ENCODE measurements at regions not wholly inside any gene's neighbourhood (a gene's known extent, or its start where the extent isn't known, plus 50 kb on each side); places are given as distances from the start of the nearest gene placed in this dataset.

DNA sequence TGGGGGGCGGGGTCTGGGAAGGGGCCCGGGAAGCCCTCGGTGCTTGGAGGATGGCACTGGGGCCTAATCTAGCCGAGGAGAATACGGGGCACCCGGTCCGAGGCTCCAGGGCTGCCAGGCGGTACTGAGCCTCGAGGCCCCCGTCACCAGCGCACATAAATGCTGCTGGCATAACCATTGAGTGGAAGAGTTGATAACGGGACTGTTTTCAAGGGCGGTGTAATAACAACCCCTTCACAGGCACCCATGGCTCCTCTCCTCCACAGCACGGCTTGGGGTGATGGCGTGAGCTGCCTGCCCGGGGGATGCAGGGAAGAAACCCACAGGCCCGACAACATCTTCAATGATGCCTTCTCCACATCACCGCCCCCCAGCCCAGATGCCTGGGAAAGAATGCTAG is 130.7 kb downstream of the FAM53A start:
- H4K20me1 ChIP-seq (ENCODE audit: insufficient read depth, low read length), result no peaks in the 10 kb centered on the region
- no peak overlapping the region for H3K9ac ChIP-seq (ENCODE audit: low read depth, low read length)
- no peaks in the 10 kb centered on the region for H3K36me3 ChIP-seq (ENCODE audit: insufficient read depth, low read length)
- H3K4me2 ChIP-seq (ENCODE audit: insufficient read depth, low read length), result no peak overlapping the region
- H3K4me3 ChIP-seq (ENCODE audit: low read depth in 1 of 2, low read length in 2 of 2), result no peak overlapping the region
- no peak overlapping the region for H3K27ac ChIP-seq (ENCODE audit: low read length)
- no peak for DNase-seq
- H3K4me1 ChIP-seq (ENCODE audit: insufficient read depth, low read length), result no peaks in the 10 kb centered on the region
- H3K27me3 ChIP-seq (ENCODE audit: insufficient read depth, low read length, poor library complexity), result peaks cover 4% of the 10 kb centered on the region
- H3K9me3 ChIP-seq (ENCODE audit: insufficient read depth, low read length, severe bottlenecking), result no peaks in the 10 kb centered on the region
- H2AFZ ChIP-seq (ENCODE audit: low read depth, low read length), result no peak overlapping the region
- H3K79me2 ChIP-seq (ENCODE audit: insufficient read depth, low read length), result no peaks in the 10 kb centered on the region
- TF ChIP-seq EZH2 (IDR thresholded peaks at IDR 0.05; ENCODE audit: borderline replicate concordance, low read depth, low read length, severe bottlenecking), result no peak
- TF ChIP-seq, protein P1, sequence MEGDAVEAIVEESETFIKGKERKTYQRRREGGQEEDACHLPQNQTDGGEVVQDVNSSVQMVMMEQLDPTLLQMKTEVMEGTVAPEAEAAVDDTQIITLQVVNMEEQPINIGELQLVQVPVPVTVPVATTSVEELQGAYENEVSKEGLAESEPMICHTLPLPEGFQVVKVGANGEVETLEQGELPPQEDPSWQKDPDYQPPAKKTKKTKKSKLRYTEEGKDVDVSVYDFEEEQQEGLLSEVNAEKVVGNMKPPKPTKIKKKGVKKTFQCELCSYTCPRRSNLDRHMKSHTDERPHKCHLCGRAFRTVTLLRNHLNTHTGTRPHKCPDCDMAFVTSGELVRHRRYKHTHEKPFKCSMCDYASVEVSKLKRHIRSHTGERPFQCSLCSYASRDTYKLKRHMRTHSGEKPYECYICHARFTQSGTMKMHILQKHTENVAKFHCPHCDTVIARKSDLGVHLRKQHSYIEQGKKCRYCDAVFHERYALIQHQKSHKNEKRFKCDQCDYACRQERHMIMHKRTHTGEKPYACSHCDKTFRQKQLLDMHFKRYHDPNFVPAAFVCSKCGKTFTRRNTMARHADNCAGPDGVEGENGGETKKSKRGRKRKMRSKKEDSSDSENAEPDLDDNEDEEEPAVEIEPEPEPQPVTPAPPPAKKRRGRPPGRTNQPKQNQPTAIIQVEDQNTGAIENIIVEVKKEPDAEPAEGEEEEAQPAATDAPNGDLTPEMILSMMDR (IDR thresholded peaks at IDR 0.05; ENCODE audit: borderline replicate concordance, extremely low read depth, low read length, poor library complexity, severe bottlenecking), result no peak
- ATAC-seq (ENCODE audit: insufficient read depth, low read depth), result no peak

DNA sequence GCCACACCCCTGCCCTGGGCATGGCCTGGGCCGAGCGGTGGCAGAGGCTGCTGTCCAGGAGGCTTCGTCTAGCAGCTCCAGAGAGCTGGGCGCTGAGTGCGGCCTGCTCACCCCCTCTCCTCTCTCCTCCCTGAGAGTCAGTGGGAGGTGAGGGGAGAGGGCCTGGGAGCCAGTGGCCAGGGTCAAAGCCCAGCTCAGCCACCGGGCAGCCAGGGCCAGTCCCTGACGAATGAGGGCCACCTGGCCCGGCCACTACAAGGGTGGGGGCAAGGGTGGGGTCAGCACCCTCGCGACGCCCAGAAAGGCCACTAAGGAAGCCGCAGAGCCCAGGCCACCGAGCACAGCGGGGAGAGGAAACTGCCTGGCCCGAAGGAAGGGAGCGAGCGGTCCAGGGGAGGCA is 131.7 kb downstream of the FAM53A start:
- Histone ChIP-seq H3K4me1 (ENCODE audit: insufficient read depth, low read length) (no peaks in the 10 kb centered on the region), H3K36me3 (ENCODE audit: insufficient read depth, low read length) (no peaks in the 10 kb centered on the region), H2AFZ (ENCODE audit: low read depth, low read length) (no peak overlapping the region), H3K9ac (ENCODE audit: low read depth, low read length) (no peak overlapping the region), H4K20me1 (ENCODE audit: insufficient read depth, low read length) (no peaks in the 10 kb centered on the region), H3K27ac (ENCODE audit: low read length) (no peak overlapping the region), H3K79me2 (ENCODE audit: insufficient read depth, low read length) (no peaks in the 10 kb centered on the region), H3K27me3 (ENCODE audit: insufficient read depth, low read length, poor library complexity) (peaks cover 4% of the 10 kb centered on the region), H3K9me3 (ENCODE audit: insufficient read depth, low read length, severe bottlenecking) (no peaks in the 10 kb centered on the region), H3K4me3 (ENCODE audit: low read depth in 1 of 2, low read length in 2 of 2) (no peak overlapping the region), H3K4me2 (ENCODE audit: insufficient read depth, low read length) (no peak overlapping the region)
- DNase-seq, result no peak
- TF ChIP-seq EZH2 (IDR thresholded peaks at IDR 0.05; ENCODE audit: borderline replicate concordance, low read depth, low read length, severe bottlenecking), result no peak
- TF ChIP-seq, protein P1 (IDR thresholded peaks at IDR 0.05; ENCODE audit: borderline replicate concordance, extremely low read depth, low read length, poor library complexity, severe bottlenecking), result no peak
- ATAC-seq (ENCODE audit: insufficient read depth, low read depth), result no peak

DNA sequence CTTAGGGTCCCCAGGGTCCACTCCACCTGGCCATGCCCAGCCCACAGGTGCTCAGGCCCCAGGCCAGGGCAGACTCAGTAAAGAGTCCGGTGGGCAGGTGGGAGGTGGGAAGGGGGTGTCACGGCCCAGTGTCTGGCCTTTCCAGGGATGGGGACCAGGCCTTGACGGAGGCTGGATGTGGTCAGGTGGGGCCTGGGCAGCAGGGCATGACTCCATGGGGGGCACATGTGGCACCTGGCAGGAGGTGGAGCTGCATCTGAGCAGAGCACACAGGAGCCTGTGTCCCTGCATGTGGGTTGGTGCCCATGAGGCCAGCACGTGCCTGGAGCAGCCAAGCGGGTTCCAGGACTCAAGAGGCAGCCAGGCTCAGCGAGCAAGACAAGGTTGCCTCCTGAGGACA is 132.9 kb downstream of the FAM53A start:
- Histone ChIP-seq H3K4me1 (ENCODE audit: insufficient read depth, low read length) (no peaks in the 10 kb centered on the region), H4K20me1 (ENCODE audit: insufficient read depth, low read length) (no peaks in the 10 kb centered on the region), H3K9me3 (ENCODE audit: insufficient read depth, low read length, severe bottlenecking) (no peaks in the 10 kb centered on the region), H3K4me2 (ENCODE audit: insufficient read depth, low read length) (no peak overlapping the region), H3K27me3 (ENCODE audit: insufficient read depth, low read length, poor library complexity) (peaks cover 4% of the 10 kb centered on the region), H3K36me3 (ENCODE audit: insufficient read depth, low read length) (no peaks in the 10 kb centered on the region), H3K79me2 (ENCODE audit: insufficient read depth, low read length) (no peaks in the 10 kb centered on the region), H2AFZ (ENCODE audit: low read depth, low read length) (no peak overlapping the region), H3K4me3 (ENCODE audit: low read depth in 1 of 2, low read length in 2 of 2) (no peak overlapping the region), H3K27ac (ENCODE audit: low read length) (no peak overlapping the region), H3K9ac (ENCODE audit: low read depth, low read length) (no peak overlapping the region)
- DNase-seq (no peak), ATAC-seq (ENCODE audit: insufficient read depth, low read depth) (no peak)
- TF ChIP-seq, protein P1 (IDR thresholded peaks at IDR 0.05; ENCODE audit: borderline replicate concordance, extremely low read depth, low read length, poor library complexity, severe bottlenecking), result no peak
- TF ChIP-seq EZH2 (IDR thresholded peaks at IDR 0.05; ENCODE audit: borderline replicate concordance, low read depth, low read length, severe bottlenecking), result no peak
